GM18502 (cell line): ENCODE measurements at regions not wholly inside any gene's neighbourhood (a gene's known extent, or its start where the extent isn't known, plus 50 kb on each side); places are given as distances from the start of the nearest gene placed in this dataset.

Experiments
- ATAC-seq: cut with Tn5 transposase; IDR thresholded peaks from one replicate; pipeline ENCODE4 v1.9.1; 2021; ENCODE audit warnings: mild to moderate bottlenecking; ENCODE audit not compliant: unreplicated experiment, poor library complexity

- no peak for ATAC-seq
Observed at GRCh38 chr18:76134628-76135027, 360.4 kb downstream of the ZNF516 start.

GRCh38 chr18:76133873-76134272, 361.2 kb downstream of the ZNF516 start:
- no peak for ATAC-seq

GRCh38 chr18:76131738-76132137, 363.3 kb downstream of the ZNF516 start:
- no peak for ATAC-seq

GRCh38 chr18:76130845-76131244, 364.2 kb downstream of the ZNF516 start:
- no peak for ATAC-seq

- no peak for ATAC-seq
Observed at GRCh38 chr18:76126327-76126726, 368.7 kb downstream of the ZNF516 start.

GRCh38 chr18:76121011-76121410, 374.0 kb downstream of the ZNF516 start:
- ATAC-seq = no peak

GRCh38 chr18:76115580-76115979, 379.5 kb downstream of the ZNF516 start:
- ATAC-seq = no peak

- ATAC-seq = no peak
Observed at GRCh38 chr18:76113101-76113500, 381.9 kb downstream of the ZNF516 start.

GRCh38 chr18:76102626-76103025, 392.4 kb downstream of the ZNF516 start:
- no peak for ATAC-seq

GRCh38 chr18:76102156-76102555, 392.9 kb downstream of the ZNF516 start:
- no peak for ATAC-seq

- ATAC-seq = no peak
Observed at GRCh38 chr18:76099931-76100457, 395.0 kb downstream of the ZNF516 start.

GRCh38 chr18:76098674-76099411, 396.2 kb downstream of the ZNF516 start:
- ATAC-seq = no peak

GRCh38 chr18:76081536-76081935, 413.5 kb downstream of the ZNF516 start:
- no peak for ATAC-seq

- no peak for ATAC-seq
Observed at GRCh38 chr18:76080430-76080829, 414.6 kb downstream of the ZNF516 start.

GRCh38 chr18:76075777-76076176, 419.3 kb downstream of the ZNF516 start:
- no peak for ATAC-seq

GRCh38 chr18:76064998-76065397, 430.0 kb downstream of the ZNF516 start:
- ATAC-seq = no peak

GRCh38 chr18:76058146-76058545, 436.9 kb downstream of the ZNF516 start:
- no peak for ATAC-seq

- no peak for ATAC-seq
Observed at GRCh38 chr18:76057386-76057785, 437.7 kb downstream of the ZNF516 start.

- no peak for ATAC-seq
Observed at GRCh38 chr18:76056471-76057110, 438.5 kb downstream of the ZNF516 start.

GRCh38 chr18:76055578-76055977, 439.5 kb downstream of the ZNF516 start:
- no peak for ATAC-seq

- no peak for ATAC-seq
Observed at GRCh38 chr18:76055025-76055424, 440.0 kb downstream of the ZNF516 start.

GRCh38 chr18:76054156-76054555, 440.9 kb downstream of the ZNF516 start:
- ATAC-seq = no peak
